Body of pancreas (tissue), 4 donors: ENCODE measurements at regions not wholly inside any gene's neighbourhood (a gene's known extent, or its start where the extent isn't known, plus 50 kb on each side); places are given as distances from the start of the nearest gene placed in this dataset.

Experiments
- ATAC-seq: fragments of 150-250 bp; one replicate; pipeline ENCODE4 v1.9.1; 2016
- DNase-seq, 4 donors: peaks; one replicate each; pipeline ENCODE4 v3.0.0-alpha.2; 2019
- H3K27ac ChIP-seq, 4 donors: fragments of 200-600 bp; sonication (generic); 1 replicate in 3 of 4; 2 replicates in 1 of 4; pipeline versions ENCODE4 v1.5.1 to v1.6.1; 2016 to 2019; ENCODE audit warnings: mild to moderate bottlenecking in 1 of 4, mixed read lengths in 1 of 4, moderate library complexity in 1 of 4
- H3K27me3 ChIP-seq, 2 donors: fragments of 200-600 bp; sonication (generic); one replicate each; pipeline ENCODE4 v1.6.0; 2016; ENCODE audit warnings: mild to moderate bottlenecking in 1 of 2
- H3K36me3 ChIP-seq, 2 donors: fragments of 200-600 bp; sonication (generic); replicated peaks in 1 of 2; 2 replicates each; pipeline ENCODE4 v1.5.1; 2016; ENCODE audit warnings: low read depth in 2 of 2; ENCODE audit not compliant: insufficient read depth in 1 of 2
- H3K4me1 ChIP-seq: fragments of 200-600 bp; sonication (generic); one replicate; pipeline ENCODE4 v1.6.0; 2016
- H3K4me3 ChIP-seq, 2 donors: fragments of 200-600 bp; sonication (generic); 1 replicate in 1 of 2; 2 replicates in 1 of 2; pipeline ENCODE4 v1.5.1; 2016 to 2019
- H3K9me3 ChIP-seq, 3 donors: fragments of 200-600 bp; sonication (generic); 1 replicate in 2 of 3; 2 replicates in 1 of 3; pipeline ENCODE4 v1.5.1; 2016
- CTCF ChIP-seq, 7 experiments: fragments of 450-650 bp in 4 of 7; fragments of 200-600 bp in 3 of 7; sonication (generic) in 3 of 7; IDR thresholded peaks; one replicate each; pipeline ENCODE4 v1.5.1; 2016 to 2019; ENCODE audit warnings: antibody characterized with exemption in 7 of 7
- POLR2A ChIP-seq, 3 donors: fragments of 450-650 bp; IDR thresholded peaks; one replicate each; pipeline ENCODE4 v1.6.1; 2016; ENCODE audit warnings: antibody characterized with exemption in 3 of 3, mild to moderate bottlenecking in 2 of 3
- WGBS, 2 donors: methylation state at CpG; one replicate each; pipeline ENCODE4 v1.1.5; 2017; 5-methylcytosine and 5-hydroxymethylcytosine counted together
- intact Hi-C: fragments of 100-400 bp; cut with DNase I; formaldehyde crosslinking; loops from one replicate; pipeline ENCODE4 v1.15.1; 2023

GRCh38 chr10:78312197-78313047 lies 278.8 kb downstream of the RPS24 start:
- H3K27me3 ChIP-seq = no peaks in the 10 kb centered on the region
- intact Hi-C loops = no loop called here
- peak in 2 of 4 donors; percentile 6 to 23 for DNase-seq
- H3K36me3 ChIP-seq = no peaks in the 10 kb centered on the region
- no peak overlapping the region for H3K27ac ChIP-seq
- H3K4me1 ChIP-seq = no peaks in the 10 kb centered on the region
- H3K4me3 ChIP-seq = no peak overlapping the region
- ATAC-seq = peak; percentile 21
- WGBS, 2 donors = 84 to 92% methylated on average over 9 of the region's 9 CpGs
- TF ChIP-seq POLR2A (IDR thresholded peaks at IDR 0.05) (no peak), CTCF (IDR thresholded peaks at IDR 0.05) (no peak)
- H3K9me3 ChIP-seq = no peaks in the 10 kb centered on the region

- WGBS, 2 donors = 74 to 78% methylated on average over 3 of the region's 3 CpGs
Measured at GRCh38 chr10:78313048-78313381, 279.4 kb downstream of the RPS24 start.

GRCh38 chr10:78313636-78314035 lies 280.0 kb downstream of the RPS24 start:
- Histone ChIP-seq H3K27ac (no peak overlapping the region), H3K27me3 (no peaks in the 10 kb centered on the region), H3K9me3 (no peaks in the 10 kb centered on the region), H3K4me1 (no peaks in the 10 kb centered on the region), H3K4me3 (no peak overlapping the region), H3K36me3 (no peaks in the 10 kb centered on the region)
- WGBS, 2 donors = 96 to 97% methylated on average over 3 of the region's 3 CpGs
- ATAC-seq = no peak
- intact Hi-C loops = no loop called here
- TF ChIP-seq POLR2A (IDR thresholded peaks at IDR 0.05) (no peak), CTCF (IDR thresholded peaks at IDR 0.05) (no peak)
- no peak for DNase-seq

More at GRCh38 chr10:78313048-78313381, 279.4 kb downstream of the RPS24 start:
- Histone ChIP-seq H3K4me3 (no peak overlapping the region), H3K27me3 (no peaks in the 10 kb centered on the region), H3K9me3 (no peaks in the 10 kb centered on the region), H3K36me3 (no peaks in the 10 kb centered on the region), H3K27ac (no peak overlapping the region), H3K4me1 (no peaks in the 10 kb centered on the region)
- ATAC-seq = no peak
- DNase-seq = no peak
- no peak for TF ChIP-seq CTCF (IDR thresholded peaks at IDR 0.05)
- no peak for TF ChIP-seq POLR2A (IDR thresholded peaks at IDR 0.05)
- intact Hi-C loops = no loop called here

- WGBS, 2 donors = 93 to 100% methylated on average over 2 of the region's 2 CpGs
- H3K27ac ChIP-seq = no peak overlapping the region
- H3K36me3 ChIP-seq = no peaks in the 10 kb centered on the region
- ATAC-seq (no peak), DNase-seq (no peak)
- no peaks in the 10 kb centered on the region for H3K4me1 ChIP-seq
- TF ChIP-seq CTCF (IDR thresholded peaks at IDR 0.05) = no peak
- no peak for TF ChIP-seq POLR2A (IDR thresholded peaks at IDR 0.05)
- intact Hi-C loops = no loop called here
- no peaks in the 10 kb centered on the region for H3K27me3 ChIP-seq
- no peaks in the 10 kb centered on the region for H3K9me3 ChIP-seq
- no peak overlapping the region for H3K4me3 ChIP-seq
Measured at GRCh38 chr10:78314651-78315050, 281.0 kb downstream of the RPS24 start.

- no peak overlapping the region for H3K4me3 ChIP-seq
- no peaks in the 10 kb centered on the region for H3K36me3 ChIP-seq
- no peaks in the 10 kb centered on the region for H3K4me1 ChIP-seq
- no peaks in the 10 kb centered on the region for H3K27me3 ChIP-seq
- peak; percentile 23 for ATAC-seq
- TF ChIP-seq CTCF (IDR thresholded peaks at IDR 0.05) (no peak), POLR2A (IDR thresholded peaks at IDR 0.05) (no peak)
- no peaks in the 10 kb centered on the region for H3K9me3 ChIP-seq
- no peak for DNase-seq
- 89 to 90% methylated on average over 1 of the region's 1 CpG for WGBS, 2 donors
- no peak overlapping the region for H3K27ac ChIP-seq
- intact Hi-C loops = no loop called here
Measured at GRCh38 chr10:78316451-78316931, 282.8 kb downstream of the RPS24 start.
